GM21423 (cell line): ENCODE measurements at regions not wholly inside any gene's neighbourhood (a gene's known extent, or its start where the extent isn't known, plus 50 kb on each side); places are given as distances from the start of the nearest gene placed in this dataset.
"Not testable (repeated sequence)": the region's sequence is repeated elsewhere in the genome, so short reads cannot be mapped to it uniquely, and the experiment has no call there.

ENCODE experiments used
- ATAC-seq: cut with Tn5 transposase; IDR thresholded peaks from one replicate; pipeline ENCODE4 v1.9.1; 2021; ENCODE audit warnings: mild to moderate bottlenecking, moderate library complexity; ENCODE audit not compliant: unreplicated experiment

- ATAC-seq = no peak
Measured at GRCh38 chr5:27463446-27464149, 425.2 kb upstream of the CDH9 start.

DNA sequence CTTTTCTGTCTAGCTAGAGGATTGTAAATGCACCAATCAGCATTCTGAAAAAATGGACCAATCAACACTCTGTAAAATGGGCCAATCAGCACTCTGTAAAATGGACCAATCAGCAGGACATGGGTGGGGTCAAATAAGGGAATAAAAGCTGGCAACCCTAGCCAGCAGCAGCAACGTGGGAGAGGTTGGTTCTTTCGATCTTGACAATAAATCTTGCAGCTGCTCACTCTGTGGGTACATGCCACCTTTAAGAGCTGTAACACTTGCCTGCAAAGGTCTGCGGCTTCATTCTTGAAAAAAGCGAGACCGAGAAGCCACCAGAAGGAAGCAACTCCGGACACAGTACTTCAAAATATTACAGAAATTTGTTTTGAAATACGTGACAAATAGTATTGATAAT is 424.6 kb upstream of the CDH9 start:
- ATAC-seq = no peak

DNA sequence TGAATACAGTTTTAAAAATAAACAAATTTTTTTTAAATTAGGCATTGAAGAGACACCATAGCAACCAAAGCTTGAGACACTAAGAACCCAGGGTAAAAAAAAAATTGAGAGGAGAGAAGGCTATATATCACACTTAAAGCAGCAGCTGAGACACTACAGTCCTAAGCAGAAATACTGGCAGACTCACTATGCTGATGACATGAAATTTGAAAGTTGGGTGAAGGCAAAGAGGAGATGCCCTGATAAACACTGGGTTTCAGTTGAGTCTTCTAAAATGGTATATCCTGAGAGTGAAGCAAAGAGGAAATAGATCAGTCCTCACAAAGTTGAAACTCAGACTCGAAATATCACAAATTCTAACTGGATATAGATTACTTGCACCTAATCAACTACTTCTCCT is 419.9 kb upstream of the CDH9 start:
- no peak for ATAC-seq

DNA sequence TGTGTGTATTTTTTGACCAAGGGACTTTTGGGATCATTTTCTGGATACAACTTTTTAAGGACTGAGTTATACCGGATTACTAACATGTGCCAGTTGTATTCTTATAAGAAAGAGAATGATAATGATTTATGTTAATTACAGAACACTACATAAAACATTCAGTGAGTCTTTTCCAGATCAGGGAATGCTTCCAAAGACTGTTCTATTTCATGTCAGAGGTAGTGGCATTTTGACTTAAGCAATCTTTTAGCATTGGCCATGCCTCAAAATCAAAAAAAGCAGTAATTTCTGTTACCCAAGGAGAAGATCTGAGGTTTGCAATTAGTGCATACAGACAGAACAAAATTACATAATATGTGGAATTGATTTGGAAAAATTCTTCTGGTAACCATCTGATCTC is 413.0 kb upstream of the CDH9 start:
- no peak for ATAC-seq

DNA sequence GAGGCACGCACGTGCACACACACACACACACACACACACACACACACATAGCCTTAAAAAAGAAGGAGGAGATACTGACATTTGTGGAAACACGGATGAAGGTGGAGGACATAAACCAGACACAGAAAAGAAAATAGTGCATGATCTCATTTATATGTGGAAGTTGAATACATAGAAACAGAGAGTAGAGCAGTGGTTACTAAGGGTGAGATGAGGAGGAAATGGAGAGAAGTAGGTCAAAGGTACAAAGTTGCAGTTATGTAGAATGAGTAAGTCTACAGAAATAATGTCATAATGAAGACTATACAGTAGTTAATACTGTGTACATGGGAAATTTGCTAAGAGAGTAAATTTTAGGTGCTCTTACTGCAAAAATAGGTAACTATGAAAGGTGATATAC is 412.2 kb upstream of the CDH9 start:
- no peak for ATAC-seq

DNA sequence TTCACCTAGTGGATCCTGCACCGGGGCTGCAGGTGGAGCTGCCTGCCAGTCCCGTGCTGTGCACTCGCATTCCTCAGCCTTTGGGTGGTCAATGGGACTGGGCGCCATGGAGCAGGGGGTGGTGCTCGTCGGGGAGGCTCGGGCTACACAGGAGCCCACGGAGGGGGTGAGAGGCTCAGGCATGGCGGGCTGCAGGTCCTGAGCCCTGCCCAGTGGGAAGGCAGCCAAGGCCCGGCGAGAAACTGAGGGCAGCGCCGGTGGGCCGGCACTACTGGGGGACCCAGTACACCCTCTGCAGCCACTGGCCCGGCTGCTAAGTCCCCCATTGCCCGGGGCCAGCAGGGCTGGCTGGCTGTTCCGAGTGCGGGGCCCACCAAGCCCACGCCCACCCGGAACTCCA is 401.0 kb upstream of the CDH9 start:
- ATAC-seq = not testable (repeated sequence)

DNA sequence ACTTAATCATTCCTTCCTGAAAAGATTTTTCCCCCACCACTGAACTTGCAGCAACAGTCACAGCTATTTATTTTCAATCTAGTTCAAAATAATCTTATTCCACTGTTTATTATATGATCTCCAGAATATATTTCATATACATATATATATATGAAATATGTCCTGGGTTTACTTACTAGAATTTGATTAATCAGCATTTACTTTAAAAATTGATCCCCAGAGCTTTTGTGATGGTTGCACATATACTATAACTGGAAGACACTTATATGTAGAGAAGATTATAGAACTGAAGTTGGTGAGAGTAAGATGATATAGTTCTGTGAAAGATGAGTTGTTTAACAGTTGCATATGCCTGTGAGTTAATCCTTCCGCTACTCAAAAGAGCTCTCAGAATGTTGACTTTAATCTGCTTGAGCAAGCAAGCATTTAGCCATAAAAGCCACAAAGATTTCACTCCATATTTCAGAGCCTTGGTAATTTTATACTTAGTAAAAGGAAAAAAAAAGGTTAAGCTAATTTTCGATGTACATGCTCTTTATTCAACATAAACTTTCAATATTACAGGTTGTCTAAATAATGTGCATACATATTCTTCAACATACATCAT is 399.3 kb upstream of the CDH9 start:
- ATAC-seq = no peak

GRCh38 chr5:27434335-27434734 is 395.9 kb upstream of the CDH9 start:
- no peak for ATAC-seq

DNA sequence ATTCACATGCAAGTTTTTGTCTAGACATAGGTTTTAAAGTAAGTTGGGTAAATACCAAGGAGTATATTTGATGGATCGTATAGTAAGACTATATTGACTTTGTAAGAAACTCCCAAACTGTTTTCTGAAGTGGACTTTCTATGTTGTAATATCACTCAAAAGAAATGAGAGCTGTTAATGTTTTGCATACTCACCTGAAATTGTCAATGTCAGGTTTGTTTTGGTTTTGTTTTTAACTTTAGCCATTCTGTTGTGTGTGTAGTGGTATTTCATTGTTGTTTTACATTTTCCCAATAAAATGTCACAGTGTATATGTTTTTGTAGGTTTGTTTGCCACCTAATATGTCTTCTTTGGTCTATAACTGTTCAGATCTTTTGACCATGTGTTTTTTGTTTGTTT is 375.7 kb upstream of the CDH9 start:
- no peak for ATAC-seq

- ATAC-seq = no peak
Measured at GRCh38 chr5:27412384-27412783, 374.0 kb upstream of the CDH9 start.

DNA sequence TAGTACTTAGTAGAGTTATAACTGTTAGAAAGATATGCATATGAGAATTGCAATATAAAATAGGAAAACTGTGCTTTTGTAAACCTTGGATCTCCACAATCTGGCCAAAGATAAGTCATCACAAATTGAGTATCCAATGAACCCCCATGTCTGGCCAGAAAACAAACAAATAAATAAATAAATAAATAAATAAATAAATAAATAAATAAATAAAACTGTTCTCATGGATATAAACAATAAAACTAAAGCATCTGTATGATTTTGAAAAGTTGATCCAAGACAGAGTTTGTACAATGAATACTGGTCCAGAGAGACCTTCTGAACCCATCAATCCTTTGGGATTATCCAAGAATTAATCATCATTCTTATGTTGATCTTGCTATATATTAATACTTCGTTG is 367.6 kb upstream of the CDH9 start:
- ATAC-seq = no peak

- ATAC-seq = no peak
Measured at GRCh38 chr5:27403243-27403882, 365.0 kb upstream of the CDH9 start.

DNA sequence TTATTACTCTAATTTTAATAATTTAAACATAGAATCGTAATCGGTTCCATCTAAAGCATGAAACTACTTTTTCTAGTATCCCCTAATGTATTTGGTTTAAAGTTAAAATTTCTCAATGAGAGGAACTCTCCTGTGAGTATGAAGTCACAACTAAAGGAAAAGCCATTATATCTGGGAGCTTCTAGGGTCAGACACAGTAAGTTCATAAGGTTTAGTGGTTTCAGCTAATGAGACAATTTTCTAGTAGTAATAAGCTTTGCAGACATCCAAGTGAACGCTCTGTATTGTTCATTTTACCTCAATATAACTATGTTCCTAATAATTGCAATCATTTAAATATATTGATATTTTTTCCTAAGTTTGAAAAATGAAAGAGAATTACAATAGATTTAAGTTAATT is 364.4 kb upstream of the CDH9 start:
- ATAC-seq = no peak

- ATAC-seq = no peak
Measured at GRCh38 chr5:27396998-27397397, 358.6 kb upstream of the CDH9 start.

- ATAC-seq = no peak
Measured at GRCh38 chr5:27392716-27393115, 354.3 kb upstream of the CDH9 start.

GRCh38 chr5:27389696-27390095 is 351.3 kb upstream of the CDH9 start:
- ATAC-seq = no peak

- no peak for ATAC-seq
Measured at GRCh38 chr5:27388755-27389154, 350.4 kb upstream of the CDH9 start.

GRCh38 chr5:27387535-27388073 is 349.2 kb upstream of the CDH9 start:
- ATAC-seq = no peak

DNA sequence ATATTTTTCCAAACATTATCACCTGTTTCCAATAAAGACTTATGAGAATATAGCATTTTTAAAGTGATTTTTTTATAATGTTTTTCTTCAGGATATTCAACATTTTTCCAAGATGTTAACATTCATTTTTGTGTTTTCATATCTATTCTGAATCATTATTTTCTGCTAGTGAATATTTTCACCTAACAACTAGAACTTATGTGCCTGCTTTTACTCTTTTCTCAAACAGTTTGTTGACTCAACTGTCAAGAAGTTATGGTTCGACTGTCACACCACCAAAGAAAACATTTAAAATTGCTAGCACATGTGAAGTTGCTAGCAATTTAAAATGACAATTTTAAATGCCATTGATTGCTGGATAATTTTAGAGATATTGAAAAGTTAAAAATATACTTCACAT is 343.3 kb upstream of the CDH9 start:
- ATAC-seq = no peak

DNA sequence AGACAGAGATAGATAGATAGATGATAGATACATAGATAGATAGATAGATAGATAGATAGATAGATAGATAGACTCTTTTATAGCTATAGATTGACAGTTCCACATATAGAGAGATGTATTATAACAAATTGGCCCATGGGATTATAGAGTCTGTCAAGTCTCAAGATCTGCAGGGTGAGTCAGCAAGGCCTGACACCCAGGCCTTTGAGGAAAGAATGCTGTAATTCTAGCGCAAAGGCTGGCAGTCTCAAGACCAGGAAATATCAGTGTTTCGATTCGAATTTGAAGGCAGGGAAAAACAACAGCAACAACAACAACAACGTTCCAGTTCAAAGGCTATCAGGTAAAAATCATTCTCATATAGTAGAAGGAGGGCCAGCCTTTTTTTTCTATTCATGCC is 339.2 kb upstream of the CDH9 start:
- ATAC-seq = no peak

DNA sequence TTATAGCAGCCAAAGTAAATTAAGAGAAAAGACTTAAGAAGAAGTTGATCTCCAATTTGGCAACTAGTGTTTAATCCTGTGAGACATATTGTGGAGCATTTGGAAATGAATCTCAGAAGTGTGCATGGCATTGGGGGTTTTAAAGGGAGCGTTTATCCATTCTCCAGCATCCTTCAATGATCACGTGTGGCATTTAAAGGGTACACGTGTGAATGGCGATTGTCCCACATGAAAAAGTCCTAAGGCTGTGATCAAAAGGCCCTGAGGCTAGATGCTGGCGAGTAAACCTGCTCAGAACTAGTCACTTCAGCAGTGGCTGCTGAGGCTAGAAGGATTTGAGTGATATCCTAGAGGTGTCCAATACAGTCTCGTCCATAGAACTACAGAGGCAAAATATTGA is 315.6 kb upstream of the CDH9 start:
- ATAC-seq = no peak

GRCh38 chr5:27353540-27353939 is 315.2 kb upstream of the CDH9 start:
- ATAC-seq = no peak
